Astrocyte of the cerebellum (primary cell): ENCODE measurements at regions not wholly inside any gene's neighbourhood (a gene's known extent, or its start where the extent isn't known, plus 50 kb on each side); places are given as distances from the start of the nearest gene placed in this dataset.
A peak's percentile ranks its signal among the peaks of the same experiment; 100 is the strongest.

Experiments used
- DNase-seq: peaks from one replicate; pipeline ENCODE4 v3.0.0-alpha.2; 2011; ENCODE audit warnings: low read depth
- H3K4me3 ChIP-seq: 2 replicates; pipeline ENCODE4 v1.5.1; 2011; ENCODE audit warnings: mild to moderate bottlenecking, low read depth, low read length, moderate library complexity
- CTCF ChIP-seq: IDR thresholded peaks from 2 replicates; pipeline ENCODE4 v1.5.1; 2012; ENCODE audit warnings: low read length, low read depth, moderate library complexity, mild to moderate bottlenecking; ENCODE audit errors: missing control alignments
- in situ Hi-C: cut with HindIII; loops from 2 replicates; pipeline ENCODE4 v1.10.0; 2017; ENCODE audit warnings: low sequenced_read_pairs

GRCh38 chr10:62614389-62615157 lies 189.9 kb upstream of the ADO start:
- in situ Hi-C loops: no loop called here
- no peak overlapping the region for H3K4me3 ChIP-seq
- no peak for TF ChIP-seq CTCF
- no peak for DNase-seq

GRCh38 chr10:62616885-62617590 lies 187.5 kb upstream of the ADO start:
- H3K4me3 ChIP-seq: no peak overlapping the region
- in situ Hi-C loops: no loop called here
- DNase-seq: no peak
- TF ChIP-seq CTCF: no peak

GRCh38 chr10:62617652-62618051 lies 186.9 kb upstream of the ADO start:
- in situ Hi-C loops: no loop called here
- no peak for TF ChIP-seq CTCF
- H3K4me3 ChIP-seq: no peak overlapping the region
- DNase-seq: no peak

- in situ Hi-C loops: no loop called here
- no peak for TF ChIP-seq CTCF
- DNase-seq: no peak
- H3K4me3 ChIP-seq: no peak overlapping the region
Measured at GRCh38 chr10:62618054-62618453, 186.5 kb upstream of the ADO start.

GRCh38 chr10:62618576-62619412 lies 185.7 kb upstream of the ADO start:
- in situ Hi-C loops: no loop called here
- no peak for TF ChIP-seq CTCF
- DNase-seq: peak; percentile 16
- H3K4me3 ChIP-seq: no peak overlapping the region

- peak; percentile 26 for DNase-seq
- TF ChIP-seq CTCF: no peak
- in situ Hi-C loops: no loop called here
- no peak overlapping the region for H3K4me3 ChIP-seq
Measured at GRCh38 chr10:62619413-62619738, 185.1 kb upstream of the ADO start.
